HG03039 (cell line): ENCODE measurements at regions not wholly inside any gene's neighbourhood (a gene's known extent, or its start where the extent isn't known, plus 50 kb on each side); places are given as distances from the start of the nearest gene placed in this dataset.

Source experiments
- ATAC-seq: cut with Tn5 transposase; IDR thresholded peaks from one replicate; pipeline ENCODE4 v1.9.1; 2021; ENCODE audit warnings: mild to moderate bottlenecking, moderate library complexity; ENCODE audit not compliant: unreplicated experiment

GRCh38 chr15:62922514-62922913 is 120.0 kb upstream of the TPM1 start:
- ATAC-seq: no peak

GRCh38 chr15:62925875-62926274 is 116.7 kb upstream of the TPM1 start:
- no peak for ATAC-seq

DNA sequence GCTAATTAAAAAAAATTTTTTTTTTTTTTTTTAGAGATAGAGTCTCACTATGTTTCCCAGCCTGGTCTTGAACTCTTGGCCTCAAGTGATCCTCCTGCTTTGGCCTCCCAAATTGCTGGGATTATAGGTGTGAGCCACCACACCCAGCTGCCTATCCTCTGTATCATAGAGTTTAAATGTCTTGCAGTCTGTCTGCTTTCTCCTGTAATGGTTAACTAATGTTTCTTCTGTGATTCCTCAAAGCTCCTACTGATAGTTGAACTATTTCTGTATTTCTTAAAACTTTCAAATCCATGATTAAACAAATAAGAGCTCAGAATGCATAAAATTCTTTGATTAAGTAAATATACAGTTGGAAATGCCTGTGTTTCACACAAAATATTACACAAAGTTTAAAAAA is 115.4 kb upstream of the TPM1 start:
- no peak for ATAC-seq

- ATAC-seq: no peak
These were observed 114.7 kb upstream of the TPM1 start for GRCh38 chr15:62927836-62928235.

DNA sequence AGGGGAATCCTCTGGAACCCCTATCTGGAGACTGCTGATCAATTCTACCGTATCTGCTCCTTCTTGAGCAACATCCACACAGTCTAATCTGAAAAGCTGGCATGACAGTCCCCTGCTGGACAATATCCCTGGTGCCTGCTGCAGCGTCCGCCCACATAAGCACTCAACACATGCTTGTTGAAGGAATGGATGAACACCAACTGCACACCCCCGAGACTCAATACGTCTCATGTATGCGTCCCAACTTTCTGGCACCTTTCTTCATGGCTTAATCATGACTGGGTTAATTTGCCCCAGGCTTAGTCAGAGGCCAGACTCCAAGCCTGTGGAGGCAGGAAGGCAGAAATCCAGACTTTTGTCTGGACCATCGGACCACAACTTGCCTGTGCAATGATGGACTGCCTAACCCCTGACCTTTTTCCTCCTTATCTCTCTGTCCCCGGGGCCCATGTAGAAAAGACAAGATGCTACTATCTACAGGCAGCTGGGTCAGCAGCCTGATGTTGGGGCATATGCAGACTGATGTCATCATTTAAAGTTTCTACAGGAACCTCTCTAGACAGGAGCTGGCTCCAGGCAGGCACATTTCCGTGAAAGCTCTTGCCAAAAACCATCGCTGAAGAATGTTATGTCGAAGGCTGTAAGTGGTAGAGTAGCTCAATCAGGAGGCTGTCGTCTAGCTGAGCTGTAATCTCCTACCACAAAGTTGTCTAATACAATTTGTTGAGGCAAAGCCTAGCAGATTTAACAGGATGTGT is 114.1 kb upstream of the TPM1 start:
- no peak for ATAC-seq

DNA sequence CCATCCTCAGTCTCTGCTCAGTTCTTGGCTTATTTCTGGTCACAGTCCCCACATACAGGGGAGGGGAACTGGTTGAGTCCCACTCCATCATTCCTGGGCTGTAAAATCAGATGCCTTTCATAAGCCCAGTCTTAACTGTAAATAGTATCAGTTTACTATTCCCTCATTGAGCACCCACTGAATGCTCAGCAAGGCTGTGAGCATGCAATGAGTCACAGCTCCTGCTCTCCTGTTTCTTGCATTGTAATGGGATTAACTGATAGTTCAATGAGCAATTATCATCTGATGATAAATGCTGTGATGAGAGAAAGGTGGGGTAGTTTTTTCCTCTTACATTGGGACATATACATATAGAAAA is 113.6 kb upstream of the TPM1 start:
- no peak for ATAC-seq

DNA sequence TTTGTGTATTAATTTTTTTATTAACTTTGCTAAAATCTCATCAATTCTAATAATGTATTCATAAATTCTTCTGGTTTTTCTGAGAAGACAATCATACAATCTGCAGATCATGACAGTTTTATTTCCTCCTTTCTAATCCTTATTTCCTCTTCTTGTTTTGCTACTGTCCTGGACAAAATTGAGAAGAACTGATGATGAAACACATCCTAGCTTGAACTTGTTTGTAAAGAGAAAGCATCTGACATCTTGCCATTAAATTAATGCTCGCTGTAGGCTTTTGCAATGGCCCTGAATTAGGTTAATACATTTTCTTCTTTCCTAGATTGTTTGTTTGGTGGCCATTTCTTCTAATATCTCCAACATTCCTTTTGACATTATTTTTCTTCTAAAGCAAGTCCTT is 110.9 kb upstream of the TPM1 start:
- ATAC-seq: no peak

- ATAC-seq: no peak
These were observed 110.1 kb upstream of the TPM1 start for GRCh38 chr15:62932436-62932835.

DNA sequence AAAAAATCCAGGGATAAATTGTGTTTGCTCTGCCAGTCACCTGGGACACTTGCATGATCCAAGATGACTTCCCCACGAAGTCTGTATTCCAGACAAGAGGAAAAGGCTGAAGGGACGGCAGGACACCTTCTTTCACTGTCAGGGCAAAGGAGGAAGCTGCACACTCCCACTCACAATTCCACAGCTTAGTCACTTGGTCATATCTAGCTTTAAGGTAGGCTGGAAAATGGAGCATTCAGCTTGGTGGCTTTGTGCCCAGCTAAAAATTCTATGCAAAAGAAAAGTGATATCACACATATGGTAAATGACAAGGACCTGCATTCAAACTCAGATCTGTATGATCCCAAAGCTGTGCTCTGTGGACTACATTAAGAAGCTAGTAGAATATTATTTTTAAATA is 109.2 kb upstream of the TPM1 start:
- no peak for ATAC-seq

DNA sequence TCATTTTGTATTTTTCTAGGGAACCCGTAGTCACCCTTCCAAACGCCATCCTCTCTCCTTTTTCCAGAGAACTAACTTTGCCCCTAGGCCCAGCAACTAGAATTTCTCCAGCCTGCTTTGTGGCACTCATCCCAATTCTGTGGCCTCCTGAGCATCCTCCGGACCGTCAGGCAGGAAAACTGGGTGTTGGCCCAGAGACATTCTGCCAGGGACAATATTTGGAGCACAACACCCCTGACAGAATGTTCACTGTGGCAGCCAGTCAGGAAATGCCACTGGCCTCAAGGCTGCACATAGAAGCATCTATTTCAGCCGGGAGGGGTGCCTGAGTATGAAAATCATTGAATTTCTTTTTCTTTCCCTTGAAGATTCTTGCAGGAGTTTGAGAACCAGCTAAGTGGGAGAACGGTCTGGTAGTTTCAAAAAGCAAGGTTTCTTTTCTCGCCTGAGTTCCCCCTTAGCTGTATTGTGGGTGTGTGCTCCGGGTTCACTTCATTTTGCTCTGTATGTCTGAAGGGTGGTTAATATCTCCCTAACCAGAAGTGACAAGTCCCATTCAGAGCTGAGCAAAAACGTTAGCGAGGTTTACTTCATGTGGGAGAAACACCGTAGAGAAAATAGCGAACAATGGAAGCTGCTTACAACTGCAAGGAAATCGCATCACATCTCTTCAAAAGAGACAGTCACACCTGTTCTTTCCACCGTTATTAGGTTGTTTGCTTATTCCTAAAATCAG is 108.1 kb upstream of the TPM1 start:
- ATAC-seq: no peak

DNA sequence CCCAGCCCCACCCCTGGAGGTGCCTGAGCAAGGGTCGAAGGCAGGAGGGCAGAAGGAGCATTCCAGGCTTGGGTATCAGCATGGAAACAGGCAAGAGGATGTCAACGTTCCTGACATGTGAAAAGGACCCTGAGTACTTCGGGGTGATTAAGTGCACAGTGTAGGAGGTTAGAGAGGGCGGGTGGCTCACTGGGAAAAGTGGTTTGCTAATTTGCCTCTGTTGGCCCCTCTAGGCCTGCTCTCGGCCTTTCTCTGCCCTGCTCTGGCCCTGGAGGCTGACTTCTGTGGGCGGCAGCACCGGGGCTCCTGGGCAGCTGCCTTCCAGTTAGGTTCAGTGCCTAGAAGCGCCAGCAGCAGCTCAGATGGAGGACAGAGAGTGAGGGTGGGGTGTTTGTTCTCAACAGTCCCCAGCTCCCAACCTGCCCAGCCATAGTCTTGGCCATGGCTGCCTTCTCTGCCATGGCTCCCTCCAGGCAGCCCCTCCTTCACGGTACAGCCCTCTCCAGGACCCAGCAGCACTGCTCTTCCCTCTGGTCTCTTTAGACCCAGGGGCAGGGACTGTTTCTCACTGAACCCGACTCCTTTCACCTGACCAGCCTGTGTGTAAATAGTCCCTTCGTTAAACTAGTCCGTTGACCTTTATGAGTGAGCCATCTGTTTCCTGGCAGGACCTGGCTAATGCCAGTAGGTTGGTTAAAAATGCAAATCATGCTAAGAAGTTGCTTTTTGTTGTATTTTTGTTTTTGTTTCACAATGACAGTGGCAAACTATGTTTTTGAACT is 107.1 kb upstream of the TPM1 start:
- no peak for ATAC-seq

DNA sequence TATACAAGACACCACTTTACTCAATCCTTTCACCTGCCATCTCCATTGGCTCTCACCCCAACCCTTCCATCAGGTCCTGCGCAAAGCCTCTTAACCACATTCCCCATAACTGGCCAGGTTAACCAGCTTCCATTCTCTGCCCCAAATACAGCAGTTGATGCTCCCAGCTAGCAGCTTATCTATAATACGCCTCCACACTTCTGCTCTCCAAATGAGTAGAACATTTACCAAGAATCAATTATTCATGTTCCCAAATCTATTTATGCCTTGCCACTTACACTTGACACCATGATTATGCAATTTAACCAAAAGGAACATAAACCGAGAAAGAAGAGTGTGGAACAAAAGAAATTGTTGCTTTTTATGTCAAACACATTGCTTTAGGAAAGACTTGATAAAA is 103.7 kb upstream of the TPM1 start:
- ATAC-seq: no peak

DNA sequence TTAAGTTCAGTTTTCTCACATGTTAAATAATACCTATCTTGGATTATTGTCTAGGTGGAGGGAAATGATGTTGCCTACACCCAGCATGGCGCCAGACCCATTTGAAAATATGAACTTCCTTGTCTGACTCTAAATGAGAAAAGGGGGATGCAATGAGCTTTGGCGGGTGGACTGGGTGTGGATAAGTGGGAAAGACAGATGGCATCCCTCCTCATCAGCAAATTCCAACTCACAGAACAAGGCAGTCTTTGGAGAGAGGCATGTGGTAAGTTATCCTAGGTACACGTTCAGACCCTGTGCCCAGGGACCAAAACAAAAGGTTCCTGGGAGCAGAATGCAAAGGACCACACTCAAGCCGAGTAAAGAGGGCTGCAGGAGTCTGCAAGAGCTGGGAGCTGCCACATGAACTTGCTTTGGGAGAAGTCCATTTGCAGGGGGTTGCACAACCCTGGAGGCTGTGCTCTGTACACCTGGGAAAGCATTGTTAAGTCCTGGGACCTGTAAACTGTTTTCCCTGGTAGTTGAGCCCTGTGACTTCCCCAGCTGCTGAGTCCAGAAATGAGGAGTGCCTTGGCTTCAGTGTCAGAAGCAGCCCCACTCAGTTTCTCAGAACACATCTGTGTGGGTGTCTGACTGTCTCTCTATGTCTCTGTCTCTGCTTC is 102.3 kb upstream of the TPM1 start:
- ATAC-seq: no peak

DNA sequence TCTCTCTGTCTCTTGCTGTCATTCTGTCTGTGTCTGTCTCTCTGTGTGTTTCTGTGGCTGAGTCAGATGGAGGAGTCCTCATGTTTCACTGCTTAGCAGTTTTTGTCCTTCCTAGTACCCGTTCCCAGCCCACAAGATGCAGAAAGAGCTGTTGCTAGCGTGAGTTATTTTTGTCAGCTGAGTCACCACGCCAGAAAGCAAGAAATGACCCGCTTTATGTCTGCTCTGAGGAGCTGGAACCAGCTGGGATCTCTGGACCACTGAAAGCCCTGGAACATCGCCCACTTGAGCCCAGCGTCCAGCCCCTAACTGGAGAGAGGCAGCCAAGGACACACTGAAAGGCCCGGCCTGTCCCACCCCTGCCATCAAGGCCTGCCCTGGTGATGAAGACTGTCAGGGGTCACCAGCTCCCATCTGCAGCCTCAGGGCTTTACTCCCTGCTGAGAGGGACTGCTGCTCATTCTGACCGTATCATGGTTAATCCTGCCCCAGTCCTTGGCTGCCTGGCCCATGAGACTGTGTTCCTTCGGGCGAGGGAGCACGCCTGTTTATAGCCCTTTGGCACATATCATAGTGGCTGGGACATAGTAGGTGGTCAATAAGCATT is 101.7 kb upstream of the TPM1 start:
- no peak for ATAC-seq

- ATAC-seq: no peak
These were observed 100.8 kb upstream of the TPM1 start for GRCh38 chr15:62941699-62942098.

GRCh38 chr15:62942428-62942827 is 100.1 kb upstream of the TPM1 start:
- no peak for ATAC-seq

DNA sequence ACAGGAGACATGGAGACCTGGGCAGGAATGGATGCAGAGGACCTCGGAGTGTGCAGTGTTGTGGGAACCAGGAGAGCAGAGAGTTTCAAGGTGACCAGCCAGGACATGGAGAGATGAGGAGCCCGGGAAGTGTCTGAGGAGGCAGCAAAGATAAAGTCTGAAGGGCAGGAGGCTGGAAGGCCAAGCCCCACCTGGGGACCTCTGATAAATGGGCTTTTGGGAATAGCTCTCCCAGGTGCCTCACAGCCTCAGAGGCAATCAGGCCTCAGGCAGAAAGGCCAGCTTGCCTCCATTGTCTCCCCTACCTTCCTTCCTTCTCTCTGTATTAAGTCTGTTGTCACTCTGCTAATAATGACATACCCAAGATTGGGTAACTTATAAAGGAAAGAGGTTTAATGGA is 97.5 kb upstream of the TPM1 start:
- no peak for ATAC-seq

GRCh38 chr15:62945760-62946159 is 96.8 kb upstream of the TPM1 start:
- no peak for ATAC-seq

- no peak for ATAC-seq
These were observed 95.6 kb upstream of the TPM1 start for GRCh38 chr15:62946940-62947339.

DNA sequence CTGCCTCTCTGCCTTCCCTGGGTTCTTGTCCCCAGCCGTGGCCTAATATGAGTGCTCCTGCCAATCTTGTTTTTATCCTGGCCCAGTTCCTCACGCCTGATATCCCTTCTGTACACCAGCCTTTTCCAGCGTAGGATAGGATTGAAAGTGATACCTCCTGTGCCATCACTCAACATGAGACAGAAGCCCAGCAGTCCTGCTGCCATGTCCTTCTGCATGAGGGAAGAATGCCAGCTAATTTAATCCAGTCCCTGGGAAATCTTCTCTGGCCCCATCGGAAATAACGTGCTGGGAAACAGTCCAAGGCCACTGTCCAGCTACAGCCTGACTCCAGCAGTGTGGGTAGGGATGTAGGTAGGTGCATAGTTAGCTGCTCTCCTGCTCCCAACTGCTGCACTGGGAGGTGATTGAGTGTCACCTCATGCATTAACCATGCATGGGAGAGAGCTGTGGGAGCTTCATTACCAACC is 92.0 kb upstream of the TPM1 start:
- ATAC-seq: no peak

DNA sequence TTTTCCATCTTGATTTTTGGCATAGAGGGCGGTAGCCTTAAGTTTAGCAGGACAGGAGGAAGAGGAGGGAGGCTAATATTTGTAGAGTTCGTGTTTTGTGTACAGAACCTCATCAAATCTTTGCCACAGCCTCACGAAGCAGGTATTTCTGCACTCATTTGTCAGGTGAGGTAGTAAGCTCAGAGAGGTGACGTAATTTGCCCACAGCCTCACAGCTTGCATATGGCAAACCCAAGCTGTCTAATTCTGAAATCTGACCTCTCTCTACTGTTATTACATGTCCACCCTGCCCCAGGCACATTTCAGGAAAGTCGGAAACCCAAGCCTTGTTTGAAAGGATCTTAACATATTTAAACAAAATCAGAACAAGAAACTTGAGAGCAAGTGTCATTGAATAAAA is 91.1 kb upstream of the TPM1 start:
- ATAC-seq: no peak
